WERI-Rb-1 (cell line): ENCODE measurements at regions not wholly inside any gene's neighbourhood (a gene's known extent, or its start where the extent isn't known, plus 50 kb on each side); places are given as distances from the start of the nearest gene placed in this dataset.

Source experiments
- DNase-seq: peaks from one replicate; pipeline ENCODE4 v3.0.0-alpha.2; 2020
- H3K27ac ChIP-seq: fragments of 250-450 bp; sonication (Bioruptor Pico); 2 replicates; pipeline ENCODE4 v1.5.1; 2020; ENCODE audit warnings: mild to moderate bottlenecking, moderate library complexity
- H3K27me3 ChIP-seq: fragments of 250-450 bp; sonication (Bioruptor Pico); 2 replicates; pipeline ENCODE4 v1.5.1; 2021; ENCODE audit warnings: mild to moderate bottlenecking, low read depth, moderate library complexity; ENCODE audit not compliant: insufficient read depth, severe bottlenecking
- H3K36me3 ChIP-seq: fragments of 250-450 bp; sonication (Bioruptor Pico); 2 replicates; pipeline ENCODE4 v1.5.1; 2020; ENCODE audit warnings: mild to moderate bottlenecking, moderate library complexity
- H3K4me3 ChIP-seq: 2 replicates; pipeline ENCODE4 v1.5.1; 2011; ENCODE audit warnings: low read depth, mild to moderate bottlenecking, control low read depth, low read length
- H3K9me3 ChIP-seq: fragments of 250-450 bp; sonication (Bioruptor Pico); 2 replicates; pipeline ENCODE4 v1.5.1; 2021; ENCODE audit warnings: mild to moderate bottlenecking, moderate library complexity; ENCODE audit not compliant: severe bottlenecking
- TF ChIP-seq, protein P1 (sequence below): IDR thresholded peaks from 2 replicates; pipeline ENCODE4 v1.5.1; 2011; ENCODE audit warnings: low read depth, mild to moderate bottlenecking, control low read depth, inconsistent platforms, low read length

DNA sequence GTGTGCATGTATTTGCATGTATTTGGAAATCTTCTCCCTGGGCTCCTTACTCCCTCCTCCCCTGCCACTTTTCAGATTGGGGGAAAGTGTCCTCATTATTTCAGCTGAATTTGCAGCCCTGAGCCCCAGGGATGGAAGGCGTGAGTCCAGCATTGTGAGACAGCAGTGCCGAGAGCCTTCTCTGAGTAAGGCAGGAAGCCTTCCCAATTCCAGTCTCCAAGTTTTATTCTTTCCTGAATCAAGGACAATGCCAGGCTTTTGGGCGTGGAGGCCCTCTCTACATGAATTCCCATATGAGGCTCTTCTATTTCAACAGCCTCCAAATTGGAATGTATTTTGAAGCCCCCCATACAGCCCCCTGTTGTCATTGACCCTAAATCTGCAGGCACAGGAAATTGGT, 163.5 kb downstream of the ACKR3 start:
- TF ChIP-seq, protein P1, sequence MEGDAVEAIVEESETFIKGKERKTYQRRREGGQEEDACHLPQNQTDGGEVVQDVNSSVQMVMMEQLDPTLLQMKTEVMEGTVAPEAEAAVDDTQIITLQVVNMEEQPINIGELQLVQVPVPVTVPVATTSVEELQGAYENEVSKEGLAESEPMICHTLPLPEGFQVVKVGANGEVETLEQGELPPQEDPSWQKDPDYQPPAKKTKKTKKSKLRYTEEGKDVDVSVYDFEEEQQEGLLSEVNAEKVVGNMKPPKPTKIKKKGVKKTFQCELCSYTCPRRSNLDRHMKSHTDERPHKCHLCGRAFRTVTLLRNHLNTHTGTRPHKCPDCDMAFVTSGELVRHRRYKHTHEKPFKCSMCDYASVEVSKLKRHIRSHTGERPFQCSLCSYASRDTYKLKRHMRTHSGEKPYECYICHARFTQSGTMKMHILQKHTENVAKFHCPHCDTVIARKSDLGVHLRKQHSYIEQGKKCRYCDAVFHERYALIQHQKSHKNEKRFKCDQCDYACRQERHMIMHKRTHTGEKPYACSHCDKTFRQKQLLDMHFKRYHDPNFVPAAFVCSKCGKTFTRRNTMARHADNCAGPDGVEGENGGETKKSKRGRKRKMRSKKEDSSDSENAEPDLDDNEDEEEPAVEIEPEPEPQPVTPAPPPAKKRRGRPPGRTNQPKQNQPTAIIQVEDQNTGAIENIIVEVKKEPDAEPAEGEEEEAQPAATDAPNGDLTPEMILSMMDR: no peak
- no peaks in the 10 kb centered on the region for H3K27me3 ChIP-seq
- no peak for DNase-seq
- no peak overlapping the region for H3K27ac ChIP-seq
- no peak overlapping the region for H3K4me3 ChIP-seq
- H3K9me3 ChIP-seq: no peaks in the 10 kb centered on the region
- no peaks in the 10 kb centered on the region for H3K36me3 ChIP-seq

DNA sequence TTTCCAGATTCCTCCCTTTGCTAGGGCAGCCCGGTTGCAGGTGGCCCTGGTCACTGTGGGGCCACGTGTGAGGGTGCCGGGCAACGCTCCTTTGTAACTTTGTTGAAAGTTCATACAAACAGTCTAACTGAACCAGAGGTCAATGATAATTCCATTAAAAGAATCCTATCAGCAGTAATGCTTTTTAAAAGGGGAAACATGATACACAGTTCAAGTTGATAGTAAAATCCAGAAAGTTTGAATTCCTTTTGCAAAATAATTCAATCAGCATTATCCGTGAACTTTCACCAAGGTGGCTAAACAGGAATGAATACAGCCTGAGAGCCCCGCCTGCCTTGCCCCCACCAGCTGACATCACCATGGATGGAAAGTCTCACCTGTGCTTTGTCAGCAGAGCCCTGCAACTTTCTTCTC, 166.2 kb downstream of the ACKR3 start:
- no peak overlapping the region for H3K4me3 ChIP-seq
- no peak for DNase-seq
- TF ChIP-seq, protein P1: no peak
- H3K36me3 ChIP-seq: no peaks in the 10 kb centered on the region
- no peak overlapping the region for H3K27ac ChIP-seq
- H3K9me3 ChIP-seq: no peaks in the 10 kb centered on the region
- no peaks in the 10 kb centered on the region for H3K27me3 ChIP-seq

DNA sequence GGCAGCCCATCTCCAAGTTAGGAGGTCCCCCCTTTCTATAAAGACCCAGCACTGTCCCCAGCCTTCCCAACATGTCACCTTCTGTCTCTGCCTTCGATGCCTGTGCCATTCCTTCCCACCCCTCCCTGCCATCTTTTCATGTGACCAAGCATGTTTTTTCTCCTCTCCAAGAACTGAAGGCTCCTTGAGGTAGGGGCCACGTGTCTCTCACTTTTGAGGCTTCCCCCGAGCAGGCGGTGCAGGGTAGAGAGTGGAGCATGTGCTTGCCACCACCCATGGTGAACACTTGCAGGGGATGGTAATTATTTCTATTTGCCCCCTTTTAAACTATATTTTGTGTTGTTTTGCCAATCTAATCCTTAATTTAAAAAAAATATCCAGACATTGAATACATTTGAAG, 168.4 kb downstream of the ACKR3 start:
- Histone ChIP-seq H3K27ac (no peak overlapping the region), H3K36me3 (no peaks in the 10 kb centered on the region), H3K4me3 (no peak overlapping the region), H3K9me3 (no peaks in the 10 kb centered on the region), H3K27me3 (no peaks in the 10 kb centered on the region)
- DNase-seq: no peak
- TF ChIP-seq, protein P1: no peak

- H3K36me3 ChIP-seq: no peaks in the 10 kb centered on the region
- H3K27ac ChIP-seq: no peak overlapping the region
- TF ChIP-seq, protein P1: no peak
- H3K9me3 ChIP-seq: no peaks in the 10 kb centered on the region
- H3K27me3 ChIP-seq: no peaks in the 10 kb centered on the region
- H3K4me3 ChIP-seq: no peak overlapping the region
- no peak for DNase-seq
Observed at GRCh38 chr2:236738896-236739295, 169.3 kb downstream of the ACKR3 start.

DNA sequence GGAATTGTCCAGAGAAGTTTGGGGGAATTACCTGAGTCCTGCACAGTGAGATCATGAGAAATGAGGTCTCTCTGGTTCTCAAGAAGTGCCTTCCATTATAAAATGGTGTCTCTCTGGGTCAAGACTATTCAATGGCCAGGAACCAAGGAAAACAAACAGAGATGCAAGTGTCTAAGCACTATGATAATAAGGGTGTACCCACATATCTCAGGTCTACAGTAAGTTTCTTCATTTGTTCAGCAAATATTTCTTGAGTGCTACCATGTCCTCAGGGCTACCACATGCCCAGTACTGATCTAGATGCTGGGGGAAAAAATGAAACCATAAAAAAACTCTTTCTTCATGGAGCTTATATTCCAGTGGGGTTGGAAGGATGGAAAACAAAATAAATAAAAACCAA, 170.0 kb downstream of the ACKR3 start:
- DNase-seq: no peak
- no peaks in the 10 kb centered on the region for H3K27me3 ChIP-seq
- no peaks in the 10 kb centered on the region for H3K36me3 ChIP-seq
- TF ChIP-seq, protein P1: no peak
- H3K27ac ChIP-seq: no peak overlapping the region
- H3K9me3 ChIP-seq: no peaks in the 10 kb centered on the region
- H3K4me3 ChIP-seq: no peak overlapping the region

DNA sequence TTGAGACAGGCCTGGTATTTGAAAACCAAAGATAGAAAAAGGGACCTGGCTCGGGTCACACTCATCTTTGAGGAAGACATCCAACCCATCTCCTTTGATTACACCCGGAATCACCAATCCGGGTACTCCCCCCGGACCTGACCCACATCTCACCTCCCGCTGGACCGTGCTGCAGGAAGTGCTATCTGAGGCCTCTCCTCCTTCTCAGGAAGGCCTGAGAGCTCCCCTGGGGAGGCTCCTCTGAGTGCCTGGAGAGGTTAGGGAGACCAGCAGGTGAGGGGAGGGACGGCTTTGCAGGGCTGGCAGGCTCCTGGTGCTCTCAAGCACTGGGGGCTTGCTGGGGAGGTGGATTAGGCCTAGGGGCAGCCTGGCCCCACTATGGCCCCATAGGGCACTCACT, 170.9 kb downstream of the ACKR3 start:
- no peaks in the 10 kb centered on the region for H3K9me3 ChIP-seq
- H3K36me3 ChIP-seq: no peaks in the 10 kb centered on the region
- DNase-seq: no peak
- H3K4me3 ChIP-seq: no peak overlapping the region
- no peaks in the 10 kb centered on the region for H3K27me3 ChIP-seq
- no peak overlapping the region for H3K27ac ChIP-seq
- TF ChIP-seq, protein P1: no peak
